H9 (cell line): ENCODE measurements at regions not wholly inside any gene's neighbourhood (a gene's known extent, or its start where the extent isn't known, plus 50 kb on each side); places are given as distances from the start of the nearest gene placed in this dataset.

Experiments used
- DNase-seq: peaks from one replicate; pipeline ENCODE4 v3.0.0-alpha.2; 2017
- H2AFZ ChIP-seq: one replicate; pipeline ENCODE4 v1.6.1; 2013; ENCODE audit warnings: mild to moderate bottlenecking, low read length, control low read depth, moderate library complexity
- H2AK5ac ChIP-seq: 2 replicates; pipeline ENCODE4 v1.6.1; 2013; ENCODE audit warnings: low read length, control low read depth, mixed read lengths; ENCODE audit not compliant: insufficient read length
- H2BK120ac ChIP-seq: one replicate; pipeline ENCODE4 v1.6.1; 2013; ENCODE audit warnings: low read depth, mild to moderate bottlenecking, low read length, control low read depth, inconsistent platforms; ENCODE audit not compliant: poor library complexity, severe bottlenecking
- H2BK12ac ChIP-seq: 2 replicates; pipeline ENCODE4 v1.6.1; 2013; ENCODE audit warnings: low read length, control low read depth, mixed read lengths, low read depth; ENCODE audit not compliant: insufficient read length
- H2BK15ac ChIP-seq: 2 replicates; pipeline ENCODE4 v1.6.1; 2013; ENCODE audit warnings: low read depth, low read length, control low read depth
- H2BK20ac ChIP-seq: one replicate; pipeline ENCODE4 v1.6.1; 2013; ENCODE audit warnings: low read depth, mild to moderate bottlenecking, low read length, control low read depth, inconsistent platforms; ENCODE audit not compliant: poor library complexity, severe bottlenecking
- H2BK5ac ChIP-seq: 2 replicates; pipeline ENCODE4 v1.6.1; 2013; ENCODE audit warnings: low read length, control low read depth, mixed read lengths; ENCODE audit not compliant: insufficient read length
- H3K14ac ChIP-seq: 2 replicates; pipeline ENCODE4 v1.6.1; 2013; ENCODE audit warnings: low read length, control low read depth; ENCODE audit not compliant: insufficient read depth
- H3K18ac ChIP-seq: 2 replicates; pipeline ENCODE4 v1.6.1; 2013; ENCODE audit warnings: low read depth, mild to moderate bottlenecking, mixed read lengths, low read length, control low read depth; ENCODE audit not compliant: insufficient read length
- H3K23ac ChIP-seq: 2 replicates; pipeline ENCODE4 v1.6.1; 2013; ENCODE audit warnings: low read length, control low read depth, mixed read lengths, low read depth; ENCODE audit not compliant: insufficient read length
- H3K23me2 ChIP-seq: 2 replicates; pipeline ENCODE4 v1.6.1; 2013; ENCODE audit warnings: low read depth, mild to moderate bottlenecking, mixed read lengths, low read length, control low read depth; ENCODE audit not compliant: insufficient read length, poor library complexity, severe bottlenecking
- H3K27ac ChIP-seq: 2 replicates; pipeline ENCODE4 v1.5.1; 2013; ENCODE audit warnings: low read length, control low read depth, mixed read lengths, low read depth; ENCODE audit not compliant: insufficient read length
- H3K27me3 ChIP-seq: 2 replicates; pipeline ENCODE4 v1.6.1; 2013; ENCODE audit warnings: low read length, control low read depth, inconsistent platforms; ENCODE audit not compliant: insufficient read depth
- H3K4ac ChIP-seq: 2 replicates; pipeline ENCODE4 v1.6.1; 2013; ENCODE audit warnings: low read depth, mild to moderate bottlenecking, control low read depth, inconsistent platforms, low read length, moderate library complexity
- H3K4me1 ChIP-seq: 2 replicates; pipeline ENCODE4 v1.6.1; 2013; ENCODE audit warnings: low read length, control low read depth, inconsistent platforms; ENCODE audit not compliant: insufficient read depth
- H3K4me2 ChIP-seq: 2 replicates; pipeline ENCODE4 v1.6.1; 2013; ENCODE audit warnings: low read length, control low read depth, mixed read lengths; ENCODE audit not compliant: insufficient read length, insufficient read depth
- H3K56ac ChIP-seq: 2 replicates; pipeline ENCODE4 v1.6.1; 2013; ENCODE audit warnings: low read depth, mild to moderate bottlenecking, mixed read lengths, low read length, control low read depth; ENCODE audit not compliant: insufficient read length
- H3K79me1 ChIP-seq: 2 replicates; pipeline ENCODE4 v1.6.1; 2013; ENCODE audit warnings: low read depth, mild to moderate bottlenecking, moderate library complexity, low read length, control low read depth, inconsistent platforms; ENCODE audit not compliant: insufficient read depth, poor library complexity, severe bottlenecking
- H3K79me2 ChIP-seq: 2 replicates; pipeline ENCODE4 v1.6.1; 2013; ENCODE audit warnings: low read length, control low read depth, inconsistent platforms; ENCODE audit not compliant: insufficient read depth
- H3K9ac ChIP-seq: 2 replicates; pipeline ENCODE4 v1.6.1; 2013; ENCODE audit warnings: low read length, control low read depth, mixed read lengths; ENCODE audit not compliant: insufficient read length; ENCODE audit errors: extremely low read depth
- H3K9me3 ChIP-seq: one replicate; pipeline ENCODE4 v1.6.1; 2013; ENCODE audit warnings: low read depth, low read length, inconsistent platforms; ENCODE audit not compliant: control insufficient read depth
- H3T11ph ChIP-seq: one replicate; pipeline ENCODE4 v1.6.1; 2013; ENCODE audit warnings: mild to moderate bottlenecking, low read length, control low read depth, inconsistent platforms
- H4K20me1 ChIP-seq: one replicate; pipeline ENCODE4 v1.6.1; 2013; ENCODE audit not compliant: control insufficient read depth, insufficient read length, insufficient read depth
- H4K5ac ChIP-seq: 2 replicates; pipeline ENCODE4 v1.6.1; 2013; ENCODE audit warnings: low read depth, mild to moderate bottlenecking, mixed read lengths, low read length, control low read depth; ENCODE audit not compliant: insufficient read length
- H4K8ac ChIP-seq: replicated peaks from 2 replicates; pipeline ENCODE4 v1.6.1; 2013; ENCODE audit warnings: low read length, control low read depth, mixed read lengths, low read depth; ENCODE audit not compliant: insufficient read length
- H4K91ac ChIP-seq: 2 replicates; pipeline ENCODE4 v1.6.1; 2013; ENCODE audit warnings: low read depth, mild to moderate bottlenecking, moderate library complexity, mixed read lengths, low read length, control low read depth; ENCODE audit not compliant: insufficient read length
- H3K27ac Mint-ChIP-seq, 3 experiments: 2 replicates in 2 of 3; 3 replicates in 1 of 3; pipeline ENCODE4 v1.8.0; 2020 to 2021; ENCODE audit warnings: mixed read lengths in 3 of 3, mild to moderate bottlenecking in 1 of 3, moderate library complexity in 1 of 3
- H3K27me3 Mint-ChIP-seq: 2 replicates; pipeline ENCODE4 v1.8.0; 2021; ENCODE audit warnings: low read depth, mild to moderate bottlenecking, moderate library complexity, mixed read lengths
- H3K36me3 Mint-ChIP-seq, 3 experiments: 2 replicates in 2 of 3; 3 replicates in 1 of 3; pipeline ENCODE4 v1.8.0; 2020 to 2021; ENCODE audit warnings: low read depth in 3 of 3, mixed read lengths in 3 of 3; ENCODE audit not compliant: insufficient read depth in 1 of 3
- H3K4me1 Mint-ChIP-seq, 2 experiments: 2 replicates each; pipeline ENCODE4 v1.8.0; 2020; ENCODE audit warnings: mixed read lengths in 2 of 2
- H3K4me3 Mint-ChIP-seq, 2 experiments: 2 replicates in 1 of 2; 3 replicates in 1 of 2; pipeline ENCODE4 v1.8.0; 2020 to 2021; ENCODE audit warnings: mild to moderate bottlenecking in 2 of 2, mixed read lengths in 2 of 2, moderate library complexity in 1 of 2
- H3K9me3 Mint-ChIP-seq, 2 experiments: 2 replicates in 1 of 2; 3 replicates in 1 of 2; pipeline ENCODE4 v1.8.0; 2020; ENCODE audit warnings: mild to moderate bottlenecking in 2 of 2, mixed read lengths in 2 of 2, moderate library complexity in 1 of 2
- WGBS: extraction: QIAGEN DNeasy Blood & Tissue Kit; methylation state at CpG from one replicate; pipeline ENCODE4 v1.1.7; 2013; ENCODE audit warnings: missing lambda C conversion rate, low lambda C conversion rate, mixed read lengths; ENCODE audit not compliant: insufficient read length; ENCODE audit errors: extremely low coverage; 5-methylcytosine and 5-hydroxymethylcytosine counted together
- TF ChIP-seq, protein P1 (sequence below): fragments of 200-600 bp; sonication (generic); conservative IDR thresholded peaks from 3 replicates; pipeline ENCODE4 v1.8.0; 2021; ENCODE audit warnings: antibody characterized with exemption, mild to moderate bottlenecking

DNA sequence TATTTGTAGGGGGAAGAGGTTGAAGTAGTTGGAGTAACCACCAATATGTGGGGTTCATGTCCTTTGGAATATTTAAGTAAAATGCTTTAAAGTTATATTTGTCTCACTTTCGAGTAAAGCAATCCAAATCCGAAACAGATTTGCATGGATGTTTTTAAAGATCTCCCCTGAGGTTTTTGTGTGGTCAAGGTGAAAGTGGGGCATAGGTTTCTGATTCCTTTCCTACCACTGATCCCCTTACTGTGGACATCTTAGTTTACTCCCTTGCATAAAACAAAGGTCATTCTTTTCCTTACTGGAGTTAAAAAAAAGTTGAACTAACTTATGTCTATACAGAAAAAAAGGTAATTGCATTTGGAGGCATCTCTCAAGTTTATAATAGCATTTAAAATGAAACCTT is 71.9 kb upstream of the PHOX2B start:
- H3K9me3 Mint-ChIP-seq: no peaks in the 10 kb centered on the region
- WGBS: no CpG with 5 or more reads among the region's 2 CpGs
- H2BK12ac ChIP-seq: no peak overlapping the region
- H2BK5ac ChIP-seq: no peak overlapping the region
- no peaks in the 10 kb centered on the region for H3K4me1 Mint-ChIP-seq
- H4K20me1 ChIP-seq: no peaks in the 10 kb centered on the region
- no peaks in the 10 kb centered on the region for H3K79me2 ChIP-seq
- H2AFZ ChIP-seq: no peak overlapping the region
- no peak overlapping the region for H3K14ac ChIP-seq
- no peak overlapping the region for H3K27ac Mint-ChIP-seq
- H3K56ac ChIP-seq: no peak overlapping the region
- H3T11ph ChIP-seq: no peak overlapping the region
- H3K27me3 ChIP-seq: 0 out of 2 replicates have a peak, but pooled peaks cover 2% of the 10 kb centered on the region
- H2BK20ac ChIP-seq: no peak overlapping the region
- H3K27me3 Mint-ChIP-seq: peaks cover 87% of the 10 kb centered on the region
- no peak overlapping the region for H3K4me2 ChIP-seq
- H2BK15ac ChIP-seq: no peak overlapping the region
- H3K4me1 ChIP-seq: no peaks in the 10 kb centered on the region
- no peak overlapping the region for H3K23ac ChIP-seq
- no peak for DNase-seq
- H4K5ac ChIP-seq: no peak overlapping the region
- H3K4me3 Mint-ChIP-seq: no peak overlapping the region
- no peak overlapping the region for H2BK120ac ChIP-seq
- no peaks in the 10 kb centered on the region for H3K79me1 ChIP-seq
- TF ChIP-seq, protein P1, sequence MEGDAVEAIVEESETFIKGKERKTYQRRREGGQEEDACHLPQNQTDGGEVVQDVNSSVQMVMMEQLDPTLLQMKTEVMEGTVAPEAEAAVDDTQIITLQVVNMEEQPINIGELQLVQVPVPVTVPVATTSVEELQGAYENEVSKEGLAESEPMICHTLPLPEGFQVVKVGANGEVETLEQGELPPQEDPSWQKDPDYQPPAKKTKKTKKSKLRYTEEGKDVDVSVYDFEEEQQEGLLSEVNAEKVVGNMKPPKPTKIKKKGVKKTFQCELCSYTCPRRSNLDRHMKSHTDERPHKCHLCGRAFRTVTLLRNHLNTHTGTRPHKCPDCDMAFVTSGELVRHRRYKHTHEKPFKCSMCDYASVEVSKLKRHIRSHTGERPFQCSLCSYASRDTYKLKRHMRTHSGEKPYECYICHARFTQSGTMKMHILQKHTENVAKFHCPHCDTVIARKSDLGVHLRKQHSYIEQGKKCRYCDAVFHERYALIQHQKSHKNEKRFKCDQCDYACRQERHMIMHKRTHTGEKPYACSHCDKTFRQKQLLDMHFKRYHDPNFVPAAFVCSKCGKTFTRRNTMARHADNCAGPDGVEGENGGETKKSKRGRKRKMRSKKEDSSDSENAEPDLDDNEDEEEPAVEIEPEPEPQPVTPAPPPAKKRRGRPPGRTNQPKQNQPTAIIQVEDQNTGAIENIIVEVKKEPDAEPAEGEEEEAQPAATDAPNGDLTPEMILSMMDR: no peak
- no peak overlapping the region for H4K8ac ChIP-seq
- no peak overlapping the region for H3K27ac ChIP-seq
- no peak overlapping the region for H3K18ac ChIP-seq
- no peaks in the 10 kb centered on the region for H3K9me3 ChIP-seq
- no peaks in the 10 kb centered on the region for H3K23me2 ChIP-seq
- H3K36me3 Mint-ChIP-seq: no peaks in the 10 kb centered on the region
- H3K4ac ChIP-seq: no peak overlapping the region
- H3K9ac ChIP-seq: no peak overlapping the region
- H4K91ac ChIP-seq: no peak overlapping the region
- H2AK5ac ChIP-seq: no peak overlapping the region
